ENCODE measurements at regions not wholly inside any gene's neighbourhood (a gene's known extent, or its start where the extent isn't known, plus 50 kb on each side); places are given as distances from the start of the nearest gene placed in this dataset.

DNA sequence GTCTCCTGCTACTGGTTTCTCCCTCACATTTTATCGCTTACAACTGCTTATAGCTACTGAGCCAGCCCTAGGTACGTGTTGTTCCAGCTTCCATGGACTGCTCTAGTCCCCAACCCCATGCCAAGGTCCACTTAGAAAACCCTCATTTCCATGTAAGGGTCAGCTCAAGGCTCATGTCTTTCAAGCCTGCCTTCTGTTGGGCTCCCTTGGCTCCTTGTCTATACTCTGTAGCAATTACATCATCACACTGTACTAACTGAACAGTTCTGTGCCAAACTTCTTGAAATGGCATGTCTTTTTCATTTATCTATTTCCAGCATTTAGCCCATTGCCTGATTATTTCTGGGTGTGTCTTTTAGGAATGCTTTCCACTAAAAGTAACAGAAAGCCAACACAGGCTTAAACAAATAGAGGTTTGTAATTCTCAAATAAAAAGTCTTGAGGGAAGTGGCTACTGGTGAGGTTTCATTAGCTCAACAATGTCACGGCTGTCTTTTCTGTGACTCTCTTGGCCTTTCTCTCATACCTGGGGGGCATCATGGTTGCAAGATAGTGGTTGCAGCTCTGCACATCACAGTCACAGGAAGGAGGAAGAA lies 317.6 kb downstream of the TPBG start:
- TF ChIP-seq RXRA (IDR thresholded peaks at IDR 0.05; ENCODE audit: borderline replicate concordance, low read depth) = no peak
- TF ChIP-seq, protein P1, sequence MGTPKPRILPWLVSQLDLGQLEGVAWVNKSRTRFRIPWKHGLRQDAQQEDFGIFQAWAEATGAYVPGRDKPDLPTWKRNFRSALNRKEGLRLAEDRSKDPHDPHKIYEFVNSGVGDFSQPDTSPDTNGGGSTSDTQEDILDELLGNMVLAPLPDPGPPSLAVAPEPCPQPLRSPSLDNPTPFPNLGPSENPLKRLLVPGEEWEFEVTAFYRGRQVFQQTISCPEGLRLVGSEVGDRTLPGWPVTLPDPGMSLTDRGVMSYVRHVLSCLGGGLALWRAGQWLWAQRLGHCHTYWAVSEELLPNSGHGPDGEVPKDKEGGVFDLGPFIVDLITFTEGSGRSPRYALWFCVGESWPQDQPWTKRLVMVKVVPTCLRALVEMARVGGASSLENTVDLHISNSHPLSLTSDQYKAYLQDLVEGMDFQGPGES (IDR thresholded peaks at IDR 0.05; ENCODE audit: low read depth, low read length) = no peak
- TF ChIP-seq, protein P2, sequence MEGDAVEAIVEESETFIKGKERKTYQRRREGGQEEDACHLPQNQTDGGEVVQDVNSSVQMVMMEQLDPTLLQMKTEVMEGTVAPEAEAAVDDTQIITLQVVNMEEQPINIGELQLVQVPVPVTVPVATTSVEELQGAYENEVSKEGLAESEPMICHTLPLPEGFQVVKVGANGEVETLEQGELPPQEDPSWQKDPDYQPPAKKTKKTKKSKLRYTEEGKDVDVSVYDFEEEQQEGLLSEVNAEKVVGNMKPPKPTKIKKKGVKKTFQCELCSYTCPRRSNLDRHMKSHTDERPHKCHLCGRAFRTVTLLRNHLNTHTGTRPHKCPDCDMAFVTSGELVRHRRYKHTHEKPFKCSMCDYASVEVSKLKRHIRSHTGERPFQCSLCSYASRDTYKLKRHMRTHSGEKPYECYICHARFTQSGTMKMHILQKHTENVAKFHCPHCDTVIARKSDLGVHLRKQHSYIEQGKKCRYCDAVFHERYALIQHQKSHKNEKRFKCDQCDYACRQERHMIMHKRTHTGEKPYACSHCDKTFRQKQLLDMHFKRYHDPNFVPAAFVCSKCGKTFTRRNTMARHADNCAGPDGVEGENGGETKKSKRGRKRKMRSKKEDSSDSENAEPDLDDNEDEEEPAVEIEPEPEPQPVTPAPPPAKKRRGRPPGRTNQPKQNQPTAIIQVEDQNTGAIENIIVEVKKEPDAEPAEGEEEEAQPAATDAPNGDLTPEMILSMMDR (IDR thresholded peaks at IDR 0.05) = no peak
- TF ChIP-seq, protein P3, sequence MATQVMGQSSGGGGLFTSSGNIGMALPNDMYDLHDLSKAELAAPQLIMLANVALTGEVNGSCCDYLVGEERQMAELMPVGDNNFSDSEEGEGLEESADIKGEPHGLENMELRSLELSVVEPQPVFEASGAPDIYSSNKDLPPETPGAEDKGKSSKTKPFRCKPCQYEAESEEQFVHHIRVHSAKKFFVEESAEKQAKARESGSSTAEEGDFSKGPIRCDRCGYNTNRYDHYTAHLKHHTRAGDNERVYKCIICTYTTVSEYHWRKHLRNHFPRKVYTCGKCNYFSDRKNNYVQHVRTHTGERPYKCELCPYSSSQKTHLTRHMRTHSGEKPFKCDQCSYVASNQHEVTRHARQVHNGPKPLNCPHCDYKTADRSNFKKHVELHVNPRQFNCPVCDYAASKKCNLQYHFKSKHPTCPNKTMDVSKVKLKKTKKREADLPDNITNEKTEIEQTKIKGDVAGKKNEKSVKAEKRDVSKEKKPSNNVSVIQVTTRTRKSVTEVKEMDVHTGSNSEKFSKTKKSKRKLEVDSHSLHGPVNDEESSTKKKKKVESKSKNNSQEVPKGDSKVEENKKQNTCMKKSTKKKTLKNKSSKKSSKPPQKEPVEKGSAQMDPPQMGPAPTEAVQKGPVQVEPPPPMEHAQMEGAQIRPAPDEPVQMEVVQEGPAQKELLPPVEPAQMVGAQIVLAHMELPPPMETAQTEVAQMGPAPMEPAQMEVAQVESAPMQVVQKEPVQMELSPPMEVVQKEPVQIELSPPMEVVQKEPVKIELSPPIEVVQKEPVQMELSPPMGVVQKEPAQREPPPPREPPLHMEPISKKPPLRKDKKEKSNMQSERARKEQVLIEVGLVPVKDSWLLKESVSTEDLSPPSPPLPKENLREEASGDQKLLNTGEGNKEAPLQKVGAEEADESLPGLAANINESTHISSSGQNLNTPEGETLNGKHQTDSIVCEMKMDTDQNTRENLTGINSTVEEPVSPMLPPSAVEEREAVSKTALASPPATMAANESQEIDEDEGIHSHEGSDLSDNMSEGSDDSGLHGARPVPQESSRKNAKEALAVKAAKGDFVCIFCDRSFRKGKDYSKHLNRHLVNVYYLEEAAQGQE (IDR thresholded peaks at IDR 0.05; ENCODE audit: low read depth, low read length) = no peak
- no peak for TF ChIP-seq TAF1 (IDR thresholded peaks at IDR 0.05; ENCODE audit: borderline replicate concordance, low read depth, low read length)
- no peak for TF ChIP-seq TCF12 (IDR thresholded peaks at IDR 0.05)
- TF ChIP-seq, protein P4, sequence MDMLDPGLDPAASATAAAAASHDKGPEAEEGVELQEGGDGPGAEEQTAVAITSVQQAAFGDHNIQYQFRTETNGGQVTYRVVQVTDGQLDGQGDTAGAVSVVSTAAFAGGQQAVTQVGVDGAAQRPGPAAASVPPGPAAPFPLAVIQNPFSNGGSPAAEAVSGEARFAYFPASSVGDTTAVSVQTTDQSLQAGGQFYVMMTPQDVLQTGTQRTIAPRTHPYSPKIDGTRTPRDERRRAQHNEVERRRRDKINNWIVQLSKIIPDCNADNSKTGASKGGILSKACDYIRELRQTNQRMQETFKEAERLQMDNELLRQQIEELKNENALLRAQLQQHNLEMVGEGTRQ (IDR thresholded peaks at IDR 0.05; ENCODE audit: borderline replicate concordance, low read depth, low read length) = no peak
- no peak for TF ChIP-seq RAD21 (IDR thresholded peaks at IDR 0.05; ENCODE audit: low read length)
- no peak for TF ChIP-seq EZH2phosphoT487 (IDR thresholded peaks at IDR 0.05; ENCODE audit: borderline replicate concordance, low read depth)
- TF ChIP-seq CHD2 (IDR thresholded peaks at IDR 0.05; ENCODE audit: low read length, partially characterized antibody) = no peak
- TF ChIP-seq ELF1 (IDR thresholded peaks at IDR 0.05) = no peak
- TF ChIP-seq YY1 (IDR thresholded peaks at IDR 0.05; ENCODE audit: low read depth) = no peak
- TF ChIP-seq, protein P5, sequence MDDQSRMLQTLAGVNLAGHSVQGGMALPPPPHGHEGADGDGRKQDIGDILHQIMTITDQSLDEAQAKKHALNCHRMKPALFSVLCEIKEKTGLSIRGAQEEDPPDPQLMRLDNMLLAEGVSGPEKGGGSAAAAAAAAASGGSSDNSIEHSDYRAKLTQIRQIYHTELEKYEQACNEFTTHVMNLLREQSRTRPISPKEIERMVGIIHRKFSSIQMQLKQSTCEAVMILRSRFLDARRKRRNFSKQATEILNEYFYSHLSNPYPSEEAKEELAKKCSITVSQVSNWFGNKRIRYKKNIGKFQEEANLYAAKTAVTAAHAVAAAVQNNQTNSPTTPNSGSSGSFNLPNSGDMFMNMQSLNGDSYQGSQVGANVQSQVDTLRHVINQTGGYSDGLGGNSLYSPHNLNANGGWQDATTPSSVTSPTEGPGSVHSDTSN (IDR thresholded peaks at IDR 0.05) = no peak
- CTCF ChIA-PET = no interaction called here
- Histone ChIP-seq H3K79me2 (ENCODE audit: insufficient read depth) (no peaks in the 10 kb centered on the region), H3K9me3 (no peaks in the 10 kb centered on the region), H3K36me3 (replicated peaks in 1 of 2; ENCODE audit: control insufficient read depth in 1 of 2, insufficient read depth in 2 of 2, low read length in 1 of 2) (no peaks in the 10 kb centered on the region), H3K4me1 (ENCODE audit: control insufficient read depth in 1 of 2, insufficient read depth in 2 of 2, low read depth in 1 of 2, low read length in 1 of 2) (peaks cover under 1 to 5% of the 10 kb centered on the region in 2 experiments; a peak in 3 of 4 replicates), H3K9me2 (no peaks in the 10 kb centered on the region), H3K4me3 (ENCODE audit: low read depth in 2 of 2, low read length in 1 of 2) (no peak overlapping the region), H3K9ac (no peak overlapping the region), H2AFZ (ENCODE audit: low read depth) (no peak overlapping the region), H3F3A (replicated peaks; ENCODE audit: insufficient read depth) (no peaks in the 10 kb centered on the region), H3K4me2 (no peak overlapping the region), H4K20me1 (ENCODE audit: insufficient read depth) (no peaks in the 10 kb centered on the region), H3K27me3 (ENCODE audit: insufficient read depth) (no peaks in the 10 kb centered on the region), H3K27ac (ENCODE audit: low read depth in 2 of 2, low read length in 1 of 2) (no peak overlapping the region)
- DNase-seq = no peak
- 60% methylated on average over 3 of the region's 3 CpGs for WGBS (ENCODE audit: low lambda C conversion rate)
- POLR2A ChIA-PET = no interaction called here

Measured in SK-N-SH (cell line).